T-helper 1 cell treated with Interleukin-12 subunit alpha and Interleukin-12 subunit beta and Interleukin-4 antibody, amounts not matched to agents 30 μg/mL and 1 μg/mL, for 36 hours (primary cell): ENCODE measurements at regions not wholly inside any gene's neighbourhood (a gene's known extent, or its start where the extent isn't known, plus 50 kb on each side); places are given as distances from the start of the nearest gene placed in this dataset.

Source experiments
- H3K27ac Mint-ChIP-seq: one replicate; pipeline ENCODE4 v1.8.0; 2021; ENCODE audit warnings: mild to moderate bottlenecking, mixed read lengths
- H3K27me3 Mint-ChIP-seq: one replicate; pipeline ENCODE4 v1.8.0; 2021; ENCODE audit warnings: low read depth, mixed read lengths
- H3K36me3 Mint-ChIP-seq: one replicate; pipeline ENCODE4 v1.8.0; 2021; ENCODE audit warnings: low read depth, mixed read lengths
- H3K4me1 Mint-ChIP-seq: one replicate; pipeline ENCODE4 v1.8.0; 2021; ENCODE audit warnings: low read depth, mixed read lengths
- H3K4me3 Mint-ChIP-seq: one replicate; pipeline ENCODE4 v1.8.0; 2021; ENCODE audit warnings: mild to moderate bottlenecking, moderate library complexity, mixed read lengths
- H3K9me3 Mint-ChIP-seq: one replicate; pipeline ENCODE4 v1.8.0; 2021; ENCODE audit warnings: mixed read lengths

- H3K9me3 Mint-ChIP-seq, result peaks cover 13% of the 10 kb centered on the region
- no peak overlapping the region for H3K4me3 Mint-ChIP-seq
- no peak overlapping the region for H3K27ac Mint-ChIP-seq
- no peaks in the 10 kb centered on the region for H3K27me3 Mint-ChIP-seq
- no peaks in the 10 kb centered on the region for H3K4me1 Mint-ChIP-seq
- H3K36me3 Mint-ChIP-seq, result no peaks in the 10 kb centered on the region
These were observed 782.4 kb upstream of the BRINP3 start for GRCh38 chr1:191260056-191260455.

- Mint-ChIP-seq H3K36me3 (no peaks in the 10 kb centered on the region), H3K4me3 (no peak overlapping the region), H3K27ac (no peak overlapping the region), H3K27me3 (no peaks in the 10 kb centered on the region), H3K4me1 (no peaks in the 10 kb centered on the region), H3K9me3 (peaks cover 14% of the 10 kb centered on the region)
These were observed 783.4 kb upstream of the BRINP3 start for GRCh38 chr1:191261111-191261510.

- H3K9me3 Mint-ChIP-seq, result peaks cover 17% of the 10 kb centered on the region
- H3K27me3 Mint-ChIP-seq, result no peaks in the 10 kb centered on the region
- H3K4me3 Mint-ChIP-seq, result no peak overlapping the region
- no peak overlapping the region for H3K27ac Mint-ChIP-seq
- no peaks in the 10 kb centered on the region for H3K4me1 Mint-ChIP-seq
- H3K36me3 Mint-ChIP-seq, result no peaks in the 10 kb centered on the region
These were observed 801.7 kb upstream of the BRINP3 start for GRCh38 chr1:191279266-191279800.

- Mint-ChIP-seq H3K9me3 (peaks cover 21% of the 10 kb centered on the region), H3K36me3 (no peaks in the 10 kb centered on the region), H3K4me1 (no peaks in the 10 kb centered on the region), H3K27me3 (no peaks in the 10 kb centered on the region), H3K27ac (no peak overlapping the region), H3K4me3 (no peak overlapping the region)
These were observed 806.5 kb upstream of the BRINP3 start for GRCh38 chr1:191284175-191284574.

GRCh38 chr1:191290441-191290840, 812.8 kb upstream of the BRINP3 start:
- H3K4me3 Mint-ChIP-seq, result no peak overlapping the region
- H3K36me3 Mint-ChIP-seq, result no peaks in the 10 kb centered on the region
- H3K27ac Mint-ChIP-seq, result no peak overlapping the region
- no peaks in the 10 kb centered on the region for H3K27me3 Mint-ChIP-seq
- H3K9me3 Mint-ChIP-seq, result peaks cover 7% of the 10 kb centered on the region
- H3K4me1 Mint-ChIP-seq, result no peaks in the 10 kb centered on the region

- H3K36me3 Mint-ChIP-seq, result no peaks in the 10 kb centered on the region
- no peaks in the 10 kb centered on the region for H3K27me3 Mint-ChIP-seq
- H3K4me3 Mint-ChIP-seq, result no peak overlapping the region
- H3K9me3 Mint-ChIP-seq, result peaks cover 23% of the 10 kb centered on the region
- H3K27ac Mint-ChIP-seq, result no peak overlapping the region
- H3K4me1 Mint-ChIP-seq, result no peaks in the 10 kb centered on the region
These were observed 827.7 kb upstream of the BRINP3 start for GRCh38 chr1:191305370-191305769.

GRCh38 chr1:191306916-191307315, 829.3 kb upstream of the BRINP3 start:
- Mint-ChIP-seq H3K9me3 (peaks cover 17% of the 10 kb centered on the region), H3K27me3 (no peaks in the 10 kb centered on the region), H3K4me1 (no peaks in the 10 kb centered on the region), H3K27ac (no peak overlapping the region), H3K36me3 (no peaks in the 10 kb centered on the region), H3K4me3 (no peak overlapping the region)

- H3K36me3 Mint-ChIP-seq, result no peaks in the 10 kb centered on the region
- no peaks in the 10 kb centered on the region for H3K9me3 Mint-ChIP-seq
- H3K4me3 Mint-ChIP-seq, result no peak overlapping the region
- no peaks in the 10 kb centered on the region for H3K27me3 Mint-ChIP-seq
- no peaks in the 10 kb centered on the region for H3K4me1 Mint-ChIP-seq
- H3K27ac Mint-ChIP-seq, result no peak overlapping the region
These were observed 838.2 kb upstream of the RGS18 start for GRCh38 chr1:191320062-191320461.

- H3K4me3 Mint-ChIP-seq, result no peak overlapping the region
- no peaks in the 10 kb centered on the region for H3K9me3 Mint-ChIP-seq
- H3K36me3 Mint-ChIP-seq, result no peaks in the 10 kb centered on the region
- H3K27ac Mint-ChIP-seq, result no peak overlapping the region
- H3K27me3 Mint-ChIP-seq, result no peaks in the 10 kb centered on the region
- no peaks in the 10 kb centered on the region for H3K4me1 Mint-ChIP-seq
These were observed 830.4 kb upstream of the RGS18 start for GRCh38 chr1:191327868-191328267.

- Mint-ChIP-seq H3K4me1 (no peaks in the 10 kb centered on the region), H3K36me3 (no peaks in the 10 kb centered on the region), H3K9me3 (peaks cover 7% of the 10 kb centered on the region), H3K27me3 (no peaks in the 10 kb centered on the region), H3K4me3 (no peak overlapping the region), H3K27ac (no peak overlapping the region)
These were observed 814.4 kb upstream of the RGS18 start for GRCh38 chr1:191343816-191344215.

- H3K4me3 Mint-ChIP-seq, result no peak overlapping the region
- H3K27me3 Mint-ChIP-seq, result no peaks in the 10 kb centered on the region
- H3K27ac Mint-ChIP-seq, result no peak overlapping the region
- peaks cover 7% of the 10 kb centered on the region for H3K9me3 Mint-ChIP-seq
- H3K36me3 Mint-ChIP-seq, result no peaks in the 10 kb centered on the region
- no peaks in the 10 kb centered on the region for H3K4me1 Mint-ChIP-seq
These were observed 811.9 kb upstream of the RGS18 start for GRCh38 chr1:191346381-191346780.

GRCh38 chr1:191348328-191348727, 809.9 kb upstream of the RGS18 start:
- H3K27ac Mint-ChIP-seq, result no peak overlapping the region
- no peaks in the 10 kb centered on the region for H3K27me3 Mint-ChIP-seq
- H3K4me3 Mint-ChIP-seq, result no peak overlapping the region
- H3K4me1 Mint-ChIP-seq, result no peaks in the 10 kb centered on the region
- no peaks in the 10 kb centered on the region for H3K36me3 Mint-ChIP-seq
- H3K9me3 Mint-ChIP-seq, result peaks cover 7% of the 10 kb centered on the region

GRCh38 chr1:191350938-191351337, 807.3 kb upstream of the RGS18 start:
- no peaks in the 10 kb centered on the region for H3K27me3 Mint-ChIP-seq
- H3K9me3 Mint-ChIP-seq, result peaks cover 4% of the 10 kb centered on the region
- H3K36me3 Mint-ChIP-seq, result no peaks in the 10 kb centered on the region

GRCh38 chr1:191358724-191359123, 799.5 kb upstream of the RGS18 start:
- no peaks in the 10 kb centered on the region for H3K27me3 Mint-ChIP-seq
- H3K27ac Mint-ChIP-seq, result no peak overlapping the region
- H3K4me1 Mint-ChIP-seq, result no peaks in the 10 kb centered on the region
- no peak overlapping the region for H3K4me3 Mint-ChIP-seq
- no peaks in the 10 kb centered on the region for H3K36me3 Mint-ChIP-seq
- peaks cover 9% of the 10 kb centered on the region for H3K9me3 Mint-ChIP-seq

More at GRCh38 chr1:191350938-191351337, 807.3 kb upstream of the RGS18 start:
- Mint-ChIP-seq H3K27ac (no peak overlapping the region), H3K4me3 (no peak overlapping the region), H3K4me1 (no peaks in the 10 kb centered on the region)

GRCh38 chr1:191366686-191367085, 791.6 kb upstream of the RGS18 start:
- Mint-ChIP-seq H3K36me3 (no peaks in the 10 kb centered on the region), H3K9me3 (peaks cover 19% of the 10 kb centered on the region), H3K4me3 (no peak overlapping the region), H3K27me3 (no peaks in the 10 kb centered on the region), H3K4me1 (no peaks in the 10 kb centered on the region), H3K27ac (no peak overlapping the region)
